HL-60 (cell line): ENCODE measurements at regions not wholly inside any gene's neighbourhood (a gene's known extent, or its start where the extent isn't known, plus 50 kb on each side); places are given as distances from the start of the nearest gene placed in this dataset.

Source experiments
- DNase-seq, 2 experiments: peaks; one replicate each; pipeline ENCODE4 v3.0.0-alpha.2; 2010 to 2020; ENCODE audit warnings: low read depth in 1 of 2, low spot score in 1 of 2
- H3K27ac ChIP-seq: fragments of 250-450 bp; sonication (Bioruptor Pico); replicated peaks from 2 replicates; pipeline ENCODE4 v1.5.1; 2020; ENCODE audit warnings: mild to moderate bottlenecking, moderate library complexity
- H3K27me3 ChIP-seq: fragments of 250-450 bp; sonication (Bioruptor Pico); 2 replicates; pipeline ENCODE4 v1.5.1; 2021; ENCODE audit warnings: mild to moderate bottlenecking, moderate library complexity; ENCODE audit not compliant: insufficient read depth, poor library complexity, severe bottlenecking
- H3K4me3 ChIP-seq: replicated peaks from 2 replicates; pipeline ENCODE4 v1.5.1; 2011; ENCODE audit warnings: mild to moderate bottlenecking, control low read depth, low read length; ENCODE audit not compliant: insufficient read depth
- GABPA ChIP-seq: IDR thresholded peaks from 2 replicates; pipeline ENCODE4 v1.6.1; 2012; ENCODE audit warnings: low read depth
- POLR2AphosphoS5 ChIP-seq: IDR thresholded peaks from 2 replicates; pipeline ENCODE4 v1.6.1; 2012; ENCODE audit warnings: low read depth
- SPI1 ChIP-seq: IDR thresholded peaks from 2 replicates; pipeline ENCODE4 v1.6.1; 2012; ENCODE audit warnings: low read depth, mild to moderate bottlenecking, borderline replicate concordance
- TF ChIP-seq, protein P1 (sequence below): IDR thresholded peaks from one replicate; pipeline ENCODE4 v1.5.1; 2011; ENCODE audit warnings: low read length, control low read depth, inconsistent platforms; ENCODE audit not compliant: insufficient read depth
- TF ChIP-seq, protein P2 (sequence below): IDR thresholded peaks from 2 replicates; pipeline ENCODE4 v1.6.1; 2012; ENCODE audit warnings: low read depth; ENCODE audit not compliant: insufficient replicate concordance

DNA sequence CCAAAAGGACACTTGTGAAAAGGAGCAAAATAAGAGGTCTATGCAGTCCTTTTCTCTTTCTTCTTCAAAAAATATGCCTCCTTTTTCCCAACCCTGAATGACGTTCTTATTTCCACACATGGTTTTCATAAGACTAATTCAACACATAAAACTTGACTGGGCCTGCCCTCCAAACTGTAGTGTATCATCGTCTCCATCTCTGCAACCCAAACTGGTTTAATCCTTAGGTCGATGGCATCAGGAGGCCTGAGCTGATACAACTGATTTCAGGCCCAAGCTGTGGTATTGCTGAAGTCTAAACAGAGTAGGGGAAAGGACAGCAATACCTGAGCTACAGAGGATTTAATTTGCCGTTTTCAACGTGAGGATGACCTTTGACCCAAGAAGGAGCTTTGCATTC, 130.0 kb upstream of the MTNR1B start:
- TF ChIP-seq, protein P1, sequence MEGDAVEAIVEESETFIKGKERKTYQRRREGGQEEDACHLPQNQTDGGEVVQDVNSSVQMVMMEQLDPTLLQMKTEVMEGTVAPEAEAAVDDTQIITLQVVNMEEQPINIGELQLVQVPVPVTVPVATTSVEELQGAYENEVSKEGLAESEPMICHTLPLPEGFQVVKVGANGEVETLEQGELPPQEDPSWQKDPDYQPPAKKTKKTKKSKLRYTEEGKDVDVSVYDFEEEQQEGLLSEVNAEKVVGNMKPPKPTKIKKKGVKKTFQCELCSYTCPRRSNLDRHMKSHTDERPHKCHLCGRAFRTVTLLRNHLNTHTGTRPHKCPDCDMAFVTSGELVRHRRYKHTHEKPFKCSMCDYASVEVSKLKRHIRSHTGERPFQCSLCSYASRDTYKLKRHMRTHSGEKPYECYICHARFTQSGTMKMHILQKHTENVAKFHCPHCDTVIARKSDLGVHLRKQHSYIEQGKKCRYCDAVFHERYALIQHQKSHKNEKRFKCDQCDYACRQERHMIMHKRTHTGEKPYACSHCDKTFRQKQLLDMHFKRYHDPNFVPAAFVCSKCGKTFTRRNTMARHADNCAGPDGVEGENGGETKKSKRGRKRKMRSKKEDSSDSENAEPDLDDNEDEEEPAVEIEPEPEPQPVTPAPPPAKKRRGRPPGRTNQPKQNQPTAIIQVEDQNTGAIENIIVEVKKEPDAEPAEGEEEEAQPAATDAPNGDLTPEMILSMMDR, result no peak
- no peak for DNase-seq
- H3K27me3 ChIP-seq, result no peaks in the 10 kb centered on the region
- no peak overlapping the region for H3K27ac ChIP-seq
- no peak overlapping the region for H3K4me3 ChIP-seq

GRCh38 chr11:92841719-92842118, 127.7 kb upstream of the MTNR1B start:
- Histone ChIP-seq H3K4me3 (no peak overlapping the region), H3K27me3 (no peaks in the 10 kb centered on the region), H3K27ac (no peak overlapping the region)
- TF ChIP-seq POLR2AphosphoS5 (no peak), GABPA (no peak)
- TF ChIP-seq, protein P1, result no peak
- DNase-seq, result no peak

DNA sequence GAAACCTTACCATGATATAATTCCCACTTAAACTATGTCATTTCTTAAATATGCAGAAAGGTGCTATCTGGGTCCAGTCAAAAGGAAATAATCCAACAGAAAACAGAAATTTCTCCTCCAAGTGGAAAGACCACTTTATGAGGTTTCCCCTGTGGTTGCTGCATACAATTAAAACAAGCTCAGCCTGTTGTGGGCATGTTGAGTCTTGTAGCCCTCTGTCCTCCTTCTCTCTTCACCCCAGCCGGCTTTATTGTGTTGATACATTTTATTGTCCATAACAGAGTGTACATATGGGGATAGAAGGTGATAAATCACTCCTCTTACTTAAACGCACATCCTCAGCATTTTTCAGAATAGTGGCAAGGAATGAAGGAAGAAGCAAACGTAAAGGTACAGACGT, 126.0 kb upstream of the MTNR1B start:
- no peak overlapping the region for H3K4me3 ChIP-seq
- DNase-seq, result no peak
- H3K27me3 ChIP-seq, result no peaks in the 10 kb centered on the region
- no peak overlapping the region for H3K27ac ChIP-seq
- TF ChIP-seq POLR2AphosphoS5 (no peak), SPI1 (no peak), GABPA (no peak)
- TF ChIP-seq, protein P1, result no peak
- TF ChIP-seq, protein P2, sequence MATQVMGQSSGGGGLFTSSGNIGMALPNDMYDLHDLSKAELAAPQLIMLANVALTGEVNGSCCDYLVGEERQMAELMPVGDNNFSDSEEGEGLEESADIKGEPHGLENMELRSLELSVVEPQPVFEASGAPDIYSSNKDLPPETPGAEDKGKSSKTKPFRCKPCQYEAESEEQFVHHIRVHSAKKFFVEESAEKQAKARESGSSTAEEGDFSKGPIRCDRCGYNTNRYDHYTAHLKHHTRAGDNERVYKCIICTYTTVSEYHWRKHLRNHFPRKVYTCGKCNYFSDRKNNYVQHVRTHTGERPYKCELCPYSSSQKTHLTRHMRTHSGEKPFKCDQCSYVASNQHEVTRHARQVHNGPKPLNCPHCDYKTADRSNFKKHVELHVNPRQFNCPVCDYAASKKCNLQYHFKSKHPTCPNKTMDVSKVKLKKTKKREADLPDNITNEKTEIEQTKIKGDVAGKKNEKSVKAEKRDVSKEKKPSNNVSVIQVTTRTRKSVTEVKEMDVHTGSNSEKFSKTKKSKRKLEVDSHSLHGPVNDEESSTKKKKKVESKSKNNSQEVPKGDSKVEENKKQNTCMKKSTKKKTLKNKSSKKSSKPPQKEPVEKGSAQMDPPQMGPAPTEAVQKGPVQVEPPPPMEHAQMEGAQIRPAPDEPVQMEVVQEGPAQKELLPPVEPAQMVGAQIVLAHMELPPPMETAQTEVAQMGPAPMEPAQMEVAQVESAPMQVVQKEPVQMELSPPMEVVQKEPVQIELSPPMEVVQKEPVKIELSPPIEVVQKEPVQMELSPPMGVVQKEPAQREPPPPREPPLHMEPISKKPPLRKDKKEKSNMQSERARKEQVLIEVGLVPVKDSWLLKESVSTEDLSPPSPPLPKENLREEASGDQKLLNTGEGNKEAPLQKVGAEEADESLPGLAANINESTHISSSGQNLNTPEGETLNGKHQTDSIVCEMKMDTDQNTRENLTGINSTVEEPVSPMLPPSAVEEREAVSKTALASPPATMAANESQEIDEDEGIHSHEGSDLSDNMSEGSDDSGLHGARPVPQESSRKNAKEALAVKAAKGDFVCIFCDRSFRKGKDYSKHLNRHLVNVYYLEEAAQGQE, result no peak

DNA sequence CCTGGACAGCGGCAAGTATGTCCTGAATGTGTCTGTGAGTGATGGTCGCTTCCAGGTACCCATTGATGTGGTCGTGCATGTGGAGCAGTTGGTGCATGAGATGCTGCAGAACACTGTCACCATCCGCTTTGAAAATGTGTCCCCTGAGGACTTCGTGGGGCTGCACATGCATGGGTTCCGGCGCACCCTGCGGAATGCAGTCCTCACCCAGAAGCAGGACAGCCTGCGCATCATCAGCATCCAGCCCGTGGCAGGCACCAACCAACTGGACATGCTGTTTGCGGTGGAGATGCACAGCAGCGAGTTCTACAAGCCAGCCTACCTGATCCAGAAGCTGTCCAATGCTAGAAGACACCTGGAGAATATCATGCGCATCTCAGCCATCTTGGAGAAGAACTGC, 125.3 kb upstream of the MTNR1B start:
- no peak overlapping the region for H3K27ac ChIP-seq
- H3K27me3 ChIP-seq, result no peaks in the 10 kb centered on the region
- TF ChIP-seq, protein P2, result no peak
- TF ChIP-seq POLR2AphosphoS5, result no peak
- TF ChIP-seq, protein P1, result no peak
- no peak overlapping the region for H3K4me3 ChIP-seq
- DNase-seq, result no peak
